ENCODE measurements at regions not wholly inside any gene's neighbourhood (a gene's known extent, or its start where the extent isn't known, plus 50 kb on each side); places are given as distances from the start of the nearest gene placed in this dataset.

- no peak for TF ChIP-seq EZH2 (IDR thresholded peaks at IDR 0.05; ENCODE audit: low read length, unreplicated experiment)
- TF ChIP-seq, protein P1, sequence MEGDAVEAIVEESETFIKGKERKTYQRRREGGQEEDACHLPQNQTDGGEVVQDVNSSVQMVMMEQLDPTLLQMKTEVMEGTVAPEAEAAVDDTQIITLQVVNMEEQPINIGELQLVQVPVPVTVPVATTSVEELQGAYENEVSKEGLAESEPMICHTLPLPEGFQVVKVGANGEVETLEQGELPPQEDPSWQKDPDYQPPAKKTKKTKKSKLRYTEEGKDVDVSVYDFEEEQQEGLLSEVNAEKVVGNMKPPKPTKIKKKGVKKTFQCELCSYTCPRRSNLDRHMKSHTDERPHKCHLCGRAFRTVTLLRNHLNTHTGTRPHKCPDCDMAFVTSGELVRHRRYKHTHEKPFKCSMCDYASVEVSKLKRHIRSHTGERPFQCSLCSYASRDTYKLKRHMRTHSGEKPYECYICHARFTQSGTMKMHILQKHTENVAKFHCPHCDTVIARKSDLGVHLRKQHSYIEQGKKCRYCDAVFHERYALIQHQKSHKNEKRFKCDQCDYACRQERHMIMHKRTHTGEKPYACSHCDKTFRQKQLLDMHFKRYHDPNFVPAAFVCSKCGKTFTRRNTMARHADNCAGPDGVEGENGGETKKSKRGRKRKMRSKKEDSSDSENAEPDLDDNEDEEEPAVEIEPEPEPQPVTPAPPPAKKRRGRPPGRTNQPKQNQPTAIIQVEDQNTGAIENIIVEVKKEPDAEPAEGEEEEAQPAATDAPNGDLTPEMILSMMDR (conservative IDR thresholded peaks at IDR 0.05; ENCODE audit: low read depth, low read length), result no peak
Measured at GRCh38 chr22:48434156-48434867, 1393.4 kb downstream of the BRD1 start.

All from PC-3 (cell line).